Calu3 (cell line): ENCODE measurements at regions not wholly inside any gene's neighbourhood (a gene's known extent, or its start where the extent isn't known, plus 50 kb on each side); places are given as distances from the start of the nearest gene placed in this dataset.
A peak's percentile ranks its signal among the peaks of the same experiment; 100 is the strongest.

Experiments used
- BruUV-seq: library from RNA; stranded (reverse); fragments of 400-500 nt; replicated peaks from 2 replicates; lab custom pipeline; 2021; lab: Mats Ljungman, UMichigan
- CTCF ChIA-PET: fragments of 300-600 bp; sonication (Branson Sonifier 250); formaldehyde crosslinking; loops from one replicate; lab custom pipeline; 2022; ENCODE audit warnings: antibody characterized with exemption; lab: Charles Lee
- DNase-seq: peaks from one replicate; pipeline ENCODE4 v3.0.0; 2022
- H3K27ac Mint-ChIP-seq: one replicate; pipeline ENCODE4 v1.8.0; 2022; ENCODE audit warnings: mixed read lengths; ENCODE audit not compliant: unreplicated experiment
- H3K27me3 Mint-ChIP-seq: one replicate; pipeline ENCODE4 v1.8.0; 2022; ENCODE audit warnings: mixed read lengths; ENCODE audit not compliant: unreplicated experiment
- H3K36me3 Mint-ChIP-seq: one replicate; pipeline ENCODE4 v1.8.0; 2022; ENCODE audit warnings: mild to moderate bottlenecking, moderate library complexity, mixed read lengths; ENCODE audit not compliant: insufficient read depth, unreplicated experiment
- H3K4me1 Mint-ChIP-seq: one replicate; pipeline ENCODE4 v1.8.0; 2022; ENCODE audit warnings: mild to moderate bottlenecking, low read depth, mixed read lengths; ENCODE audit not compliant: unreplicated experiment
- H3K4me3 Mint-ChIP-seq: one replicate; pipeline ENCODE4 v1.8.0; 2022; ENCODE audit warnings: mild to moderate bottlenecking, low read depth, moderate library complexity, mixed read lengths; ENCODE audit not compliant: unreplicated experiment
- H3K9me3 Mint-ChIP-seq: one replicate; pipeline ENCODE4 v1.8.0; 2022; ENCODE audit warnings: low read depth, mixed read lengths; ENCODE audit not compliant: unreplicated experiment
- intact Hi-C: fragments of 100-400 bp; cut with micrococcal nuclease; formaldehyde crosslinking; loops from one replicate; pipeline ENCODE4 v1.10.0; 2022; ENCODE audit not compliant: unreplicated experiment
- TF ChIP-seq, protein P1 (sequence below): fragments of 200-600 bp; IDR thresholded peaks from one replicate; pipeline ENCODE4 v1.8.0; 2022; ENCODE audit warnings: antibody characterized with exemption; ENCODE audit not compliant: unreplicated experiment

DNA sequence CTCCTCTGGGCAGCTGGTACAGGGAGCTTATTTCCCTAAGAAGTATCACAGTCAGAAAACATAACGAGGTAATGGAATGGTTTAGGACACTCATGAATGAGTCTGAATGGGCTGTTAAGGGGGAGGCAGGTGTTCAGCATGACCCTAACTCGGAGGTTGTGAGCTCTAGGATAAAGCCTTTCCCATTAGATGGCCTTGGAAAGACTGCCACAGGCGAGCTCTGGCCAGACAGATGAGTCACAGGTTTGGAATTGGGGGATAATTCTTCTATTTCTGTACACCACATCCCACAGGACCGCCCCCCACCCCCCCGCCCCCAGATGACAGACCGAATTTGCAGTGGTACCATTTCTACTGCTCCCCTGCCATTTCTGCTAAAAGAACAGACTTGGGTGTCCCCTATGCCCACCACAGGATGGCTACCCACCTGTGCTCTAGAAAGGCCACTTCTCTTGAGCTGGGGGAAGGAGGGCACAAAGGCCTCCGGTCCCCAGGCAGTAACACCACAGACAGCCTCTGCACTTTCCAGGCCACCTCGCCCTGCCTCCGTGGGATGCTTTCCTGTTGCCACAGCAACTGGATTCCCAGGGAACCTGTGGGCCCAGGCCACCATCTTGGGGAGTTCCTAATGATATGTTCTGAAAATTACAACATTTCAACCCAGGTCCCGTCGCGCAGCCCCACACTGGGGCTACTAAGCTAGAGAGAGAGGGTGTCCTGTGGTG lies 76.7 kb downstream of the TRIM29 start:
- DNase-seq, result no peak
- no TSS peak for BruUV-seq
- no peaks in the 10 kb centered on the region for H3K4me1 Mint-ChIP-seq
- H3K36me3 Mint-ChIP-seq, result no peaks in the 10 kb centered on the region
- no peaks in the 10 kb centered on the region for H3K9me3 Mint-ChIP-seq
- CTCF ChIA-PET, result no interaction called here
- TF ChIP-seq, protein P1, sequence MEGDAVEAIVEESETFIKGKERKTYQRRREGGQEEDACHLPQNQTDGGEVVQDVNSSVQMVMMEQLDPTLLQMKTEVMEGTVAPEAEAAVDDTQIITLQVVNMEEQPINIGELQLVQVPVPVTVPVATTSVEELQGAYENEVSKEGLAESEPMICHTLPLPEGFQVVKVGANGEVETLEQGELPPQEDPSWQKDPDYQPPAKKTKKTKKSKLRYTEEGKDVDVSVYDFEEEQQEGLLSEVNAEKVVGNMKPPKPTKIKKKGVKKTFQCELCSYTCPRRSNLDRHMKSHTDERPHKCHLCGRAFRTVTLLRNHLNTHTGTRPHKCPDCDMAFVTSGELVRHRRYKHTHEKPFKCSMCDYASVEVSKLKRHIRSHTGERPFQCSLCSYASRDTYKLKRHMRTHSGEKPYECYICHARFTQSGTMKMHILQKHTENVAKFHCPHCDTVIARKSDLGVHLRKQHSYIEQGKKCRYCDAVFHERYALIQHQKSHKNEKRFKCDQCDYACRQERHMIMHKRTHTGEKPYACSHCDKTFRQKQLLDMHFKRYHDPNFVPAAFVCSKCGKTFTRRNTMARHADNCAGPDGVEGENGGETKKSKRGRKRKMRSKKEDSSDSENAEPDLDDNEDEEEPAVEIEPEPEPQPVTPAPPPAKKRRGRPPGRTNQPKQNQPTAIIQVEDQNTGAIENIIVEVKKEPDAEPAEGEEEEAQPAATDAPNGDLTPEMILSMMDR, result no peak
- H3K4me3 Mint-ChIP-seq, result no peak overlapping the region
- no peak overlapping the region for H3K27ac Mint-ChIP-seq
- peaks cover 82% of the 10 kb centered on the region for H3K27me3 Mint-ChIP-seq
- intact Hi-C loops, result no loop called here

DNA sequence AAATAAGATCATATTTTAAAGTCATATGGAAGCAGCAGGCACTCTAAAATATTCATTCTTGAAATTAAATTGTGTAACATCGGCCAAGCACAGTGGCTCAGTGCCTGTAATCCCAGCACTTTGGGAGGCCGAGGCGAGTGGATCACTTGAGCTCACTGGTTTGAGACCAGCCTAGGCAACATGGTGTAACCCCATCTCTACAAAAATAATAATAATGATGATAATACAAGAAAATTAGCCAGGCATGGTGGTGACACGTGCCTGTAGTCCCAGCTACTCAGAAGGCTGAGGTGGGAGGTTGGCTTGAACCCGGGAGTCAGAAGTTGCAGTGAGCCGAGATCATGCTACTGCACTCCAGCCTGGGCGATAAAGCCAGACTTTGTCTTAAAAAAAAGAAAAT lies 77.4 kb downstream of the TRIM29 start:
- Mint-ChIP-seq H3K4me1 (no peaks in the 10 kb centered on the region), H3K27ac (no peak overlapping the region), H3K4me3 (no peak overlapping the region), H3K36me3 (no peaks in the 10 kb centered on the region), H3K27me3 (peaks cover 82% of the 10 kb centered on the region), H3K9me3 (no peaks in the 10 kb centered on the region)
- CTCF ChIA-PET, result no interaction called here
- TF ChIP-seq, protein P1, result no peak
- no TSS peak for BruUV-seq
- no peak for DNase-seq
- intact Hi-C loops, result no loop called here

DNA sequence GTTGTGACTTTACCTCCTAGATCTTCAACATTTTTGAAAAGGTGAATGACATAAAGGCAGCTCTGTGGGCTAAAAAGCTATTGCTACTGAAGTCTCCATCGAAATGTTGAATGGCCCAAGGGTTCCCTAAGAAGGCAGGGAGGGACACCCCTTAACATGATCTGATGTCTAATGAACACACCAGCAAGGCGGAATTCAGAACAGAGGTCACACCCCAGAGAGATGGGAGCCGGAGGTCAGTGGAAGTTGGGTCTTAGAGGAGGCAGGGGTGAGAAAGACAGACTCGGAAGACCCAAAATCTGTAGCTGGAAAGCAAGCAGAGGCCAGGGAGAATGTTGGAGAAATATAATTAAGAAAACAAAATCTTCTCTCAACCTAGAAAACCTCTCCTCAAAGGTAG lies 79.0 kb downstream of the TRIM29 start:
- Mint-ChIP-seq H3K36me3 (no peaks in the 10 kb centered on the region), H3K4me3 (no peak overlapping the region)
- intact Hi-C loops, result no loop called here

DNA sequence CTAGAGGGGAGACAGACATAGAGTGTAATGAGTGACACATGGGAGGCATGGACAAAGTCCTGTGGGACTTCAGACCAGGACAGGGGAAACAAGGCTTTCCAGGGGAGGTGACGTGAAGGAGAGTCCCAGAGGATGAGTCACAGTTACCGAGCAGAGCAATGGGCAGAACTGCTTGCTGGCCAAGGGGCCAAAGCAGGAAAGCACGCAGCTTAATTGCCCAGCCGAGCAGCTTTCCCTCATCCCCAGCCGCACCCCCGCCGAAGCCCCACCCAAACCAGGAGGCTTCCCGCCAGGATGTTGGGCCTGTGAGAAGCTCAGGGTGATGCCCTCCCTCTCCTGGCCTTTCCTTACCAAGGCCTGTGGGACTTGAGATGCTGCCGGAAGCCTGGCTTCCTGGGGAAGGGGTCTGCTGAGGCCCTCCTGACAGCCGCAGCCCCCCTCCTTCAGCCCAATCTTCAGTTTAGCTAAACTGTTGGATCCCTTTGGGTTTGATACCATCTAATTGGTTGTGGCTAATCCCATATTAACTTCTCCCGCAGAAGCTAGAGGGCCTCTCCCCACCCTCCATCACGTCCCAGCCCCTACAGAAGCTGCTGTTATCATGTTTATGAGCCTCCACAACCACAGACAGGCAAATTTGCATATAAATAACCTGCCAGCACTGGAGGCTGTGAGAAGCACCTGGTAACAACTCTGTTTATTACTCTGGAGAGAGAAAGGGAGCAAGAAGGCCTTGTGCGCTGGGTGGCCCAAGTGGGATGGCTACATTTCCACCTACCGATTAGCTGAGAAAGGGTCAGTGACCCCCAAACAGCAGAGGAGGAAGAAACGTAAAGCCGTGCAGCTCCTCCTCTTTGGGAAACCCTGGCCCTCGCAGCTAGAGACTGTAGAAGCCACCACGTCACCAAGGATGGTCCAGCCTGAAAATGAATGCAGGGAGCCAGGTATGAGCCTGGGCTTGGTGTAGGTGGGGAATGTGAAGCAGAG lies 80.0 kb downstream of the TRIM29 start:
- no peak overlapping the region for H3K27ac Mint-ChIP-seq

More for the DNA sequence above, 79.0 kb downstream of the TRIM29 start:
- BruUV-seq, result no TSS peak
- H3K27ac Mint-ChIP-seq, result no peak overlapping the region
- CTCF ChIA-PET, result no interaction called here
- H3K4me1 Mint-ChIP-seq, result no peaks in the 10 kb centered on the region
- peaks cover 77% of the 10 kb centered on the region for H3K27me3 Mint-ChIP-seq
- no peak for DNase-seq
- no peaks in the 10 kb centered on the region for H3K9me3 Mint-ChIP-seq
- TF ChIP-seq, protein P1, result no peak

More for the DNA sequence above, 80.0 kb downstream of the TRIM29 start:
- TF ChIP-seq, protein P1, result no peak
- intact Hi-C loops, result no loop called here
- DNase-seq, result peak; percentile 16
- CTCF ChIA-PET, result no interaction called here
- Mint-ChIP-seq H3K4me1 (no peaks in the 10 kb centered on the region), H3K27me3 (peaks cover 81% of the 10 kb centered on the region), H3K36me3 (no peaks in the 10 kb centered on the region), H3K4me3 (no peak overlapping the region), H3K9me3 (no peaks in the 10 kb centered on the region)
- BruUV-seq, result no TSS peak
